KBM-7 (cell line): ENCODE measurements at regions not wholly inside any gene's neighbourhood (a gene's known extent, or its start where the extent isn't known, plus 50 kb on each side); places are given as distances from the start of the nearest gene placed in this dataset.
A peak's percentile ranks its signal among the peaks of the same experiment; 100 is the strongest.

Source experiments
- DNase-seq: peaks from one replicate; pipeline ENCODE4 v3.0.0-alpha.2; 2015
- in situ Hi-C: fragments of 300-500 bp; cut with MboI; formaldehyde crosslinking; loops from 2 replicates; pipeline ENCODE4 v1.14.3; 2020; ENCODE audit warnings: low sequenced_read_pairs, low pct_unique_long_range_greater_than_20kb, mixed read lengths

- no peak for DNase-seq
- in situ Hi-C loops = no loop called here
These were observed 113.4 kb upstream of the NXT1 start for GRCh38 chr20:23237201-23237600.

- peak; percentile 63 for DNase-seq
- in situ Hi-C loops = no loop called here
These were observed 115.2 kb upstream of the NXT1 start for GRCh38 chr20:23235173-23236027.

- in situ Hi-C loops = no loop called here
- no peak for DNase-seq
These were observed 116.1 kb upstream of the NXT1 start for GRCh38 chr20:23234311-23235078.

- in situ Hi-C loops = no loop called here
- DNase-seq = no peak
These were observed 117.2 kb upstream of the NXT1 start for GRCh38 chr20:23233341-23233740.

- in situ Hi-C loops = no loop called here
- DNase-seq = no peak
These were observed 117.8 kb upstream of the NXT1 start for GRCh38 chr20:23232679-23233308.

GRCh38 chr20:23232219-23232581 is 118.4 kb upstream of the NXT1 start:
- no peak for DNase-seq
- in situ Hi-C loops = no loop called here

GRCh38 chr20:23231561-23232218 is 118.9 kb upstream of the NXT1 start:
- no peak for DNase-seq
- in situ Hi-C loops = no loop called here

- no peak for DNase-seq
- in situ Hi-C loops = no loop called here
These were observed 119.7 kb upstream of the NXT1 start for GRCh38 chr20:23230766-23231385.

- DNase-seq = no peak
- in situ Hi-C loops = no loop called here
These were observed 120.6 kb upstream of the NXT1 start for GRCh38 chr20:23229989-23230388.

- in situ Hi-C loops = no loop called here
- DNase-seq = no peak
These were observed 121.7 kb upstream of the NXT1 start for GRCh38 chr20:23228912-23229311.

- DNase-seq = no peak
- in situ Hi-C loops = no loop called here
These were observed 122.6 kb upstream of the NXT1 start for GRCh38 chr20:23227976-23228375.

GRCh38 chr20:23227274-23227673 is 123.3 kb upstream of the NXT1 start:
- in situ Hi-C loops = no loop called here
- DNase-seq = no peak

GRCh38 chr20:23226612-23227265 is 123.9 kb upstream of the NXT1 start:
- in situ Hi-C loops = no loop called here
- DNase-seq = no peak

- peak; percentile 69 for DNase-seq
- in situ Hi-C loops = no loop called here
These were observed 125.1 kb upstream of the NXT1 start for GRCh38 chr20:23225407-23226060.

- in situ Hi-C loops = loop anchor here (25.0 kb wide), 1 partner anchor 112 kb away; no protein-coding TSS in a partner anchor
These were observed 125.8 kb upstream of the NXT1 start for GRCh38 chr20:23224806-23225205.

GRCh38 chr20:23223908-23224580 is 126.5 kb upstream of the NXT1 start:
- DNase-seq = no peak
- in situ Hi-C loops = loop anchor here (25.0 kb wide), 1 partner anchor 113 kb away; no protein-coding TSS in a partner anchor

More at GRCh38 chr20:23224806-23225205, 125.8 kb upstream of the NXT1 start:
- no peak for DNase-seq

- in situ Hi-C loops = loop anchor here (25.0 kb wide), 1 partner anchor 115 kb away; no protein-coding TSS in a partner anchor
- no peak for DNase-seq
These were observed 127.9 kb upstream of the NXT1 start for GRCh38 chr20:23222531-23223200.
